SK-N-MC (cell line): ENCODE measurements at regions not wholly inside any gene's neighbourhood (a gene's known extent, or its start where the extent isn't known, plus 50 kb on each side); places are given as distances from the start of the nearest gene placed in this dataset.

Experiments
- DNase-seq: peaks from one replicate; pipeline ENCODE4 v3.0.0-alpha.2; 2011; ENCODE audit warnings: low read depth, low spot score
- H3K27ac ChIP-seq: fragments of 200-600 bp; sonication (generic); 2 replicates; pipeline ENCODE4 v1.5.1; 2016; ENCODE audit warnings: mixed run types
- H3K36me3 ChIP-seq: fragments of 200-600 bp; sonication (generic); 2 replicates; pipeline ENCODE4 v1.6.1; 2017; ENCODE audit warnings: antibody characterized with exemption, low read length, mixed read lengths; ENCODE audit not compliant: insufficient read depth
- H3K4me3 ChIP-seq: fragments of 200-600 bp; sonication (generic); 2 replicates; pipeline ENCODE4 v1.5.1; 2016
- H3K9ac ChIP-seq: fragments of 200-600 bp; sonication (generic); 2 replicates; pipeline ENCODE4 v1.8.0; 2017; ENCODE audit warnings: mixed run types, mixed read lengths; ENCODE audit not compliant: insufficient read length
- H3K9me3 ChIP-seq: fragments of 200-600 bp; sonication (generic); 2 replicates; pipeline ENCODE4 v1.6.1; 2017; ENCODE audit warnings: low read depth, mild to moderate bottlenecking, antibody characterized with exemption, low read length, moderate library complexity, mixed read lengths
- EZH2 ChIP-seq: fragments of 200-600 bp; sonication (generic); IDR thresholded peaks from one replicate; pipeline ENCODE4 v1.6.1; 2017; ENCODE audit warnings: antibody characterized with exemption
- FOXP2 ChIP-seq: optimal IDR thresholded peaks from 2 replicates; pipeline ENCODE3; 2011; ENCODE audit warnings: mild to moderate bottlenecking, moderate library complexity; ENCODE audit not compliant: insufficient read depth; ENCODE audit errors: extremely low read length, control extremely low read depth
- POLR2AphosphoS5 ChIP-seq: IDR thresholded peaks from 2 replicates; pipeline ENCODE4 v1.6.1; 2012; ENCODE audit warnings: mild to moderate bottlenecking, low read depth, low read length, borderline replicate concordance

DNA sequence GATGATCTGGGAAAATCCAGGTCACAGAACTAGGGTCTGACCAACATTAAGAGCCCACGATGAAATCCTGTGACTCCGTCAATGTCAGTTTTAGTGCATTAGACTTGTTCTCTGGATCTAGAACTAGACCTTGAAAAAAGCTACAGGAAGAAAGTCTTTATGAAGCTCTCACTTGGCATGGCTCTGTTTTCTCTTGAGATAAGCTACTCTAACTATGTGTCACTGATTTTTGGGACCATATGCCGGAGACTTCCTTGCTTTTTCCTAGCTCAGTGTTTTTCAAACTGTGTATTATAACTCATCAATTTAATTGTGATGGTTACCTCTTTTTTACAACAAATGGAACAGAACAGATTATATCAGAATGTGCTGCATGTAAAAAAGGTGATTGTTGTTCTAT is 379.7 kb upstream of the DAB1 start:
- Histone ChIP-seq H3K4me3 (no peak overlapping the region), H3K36me3 (no peaks in the 10 kb centered on the region), H3K9me3 (no peaks in the 10 kb centered on the region), H3K27ac (no peak overlapping the region), H3K9ac (no peak overlapping the region)
- DNase-seq, result no peak
- TF ChIP-seq FOXP2, result no peak
- TF ChIP-seq EZH2, result no peak
- TF ChIP-seq POLR2AphosphoS5, result no peak

DNA sequence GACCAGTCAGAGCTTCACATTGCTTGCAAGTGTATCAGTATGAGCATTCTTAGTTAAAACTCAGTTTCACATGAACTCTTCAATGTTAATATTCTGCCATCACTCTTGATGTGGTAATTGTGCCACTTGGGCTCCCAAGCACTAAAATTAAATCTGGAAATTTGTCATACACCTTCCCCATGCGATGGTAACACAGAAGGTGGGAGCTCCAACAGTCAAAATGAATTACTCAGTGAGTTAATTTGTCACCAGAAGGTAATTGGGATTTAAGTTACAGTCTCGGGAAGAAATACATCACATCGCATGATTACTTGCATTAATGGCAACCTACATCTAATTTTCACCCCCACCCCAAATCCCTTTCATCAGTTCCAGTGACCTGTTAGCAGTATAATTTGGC is 376.5 kb upstream of the DAB1 start:
- Histone ChIP-seq H3K27ac (no peak overlapping the region), H3K9ac (no peak overlapping the region), H3K9me3 (no peaks in the 10 kb centered on the region), H3K4me3 (no peak overlapping the region), H3K36me3 (no peaks in the 10 kb centered on the region)
- TF ChIP-seq EZH2, result no peak
- TF ChIP-seq POLR2AphosphoS5, result no peak
- TF ChIP-seq FOXP2, result no peak
- no peak for DNase-seq

GRCh38 chr1:57799490-57800115 is 375.7 kb upstream of the DAB1 start:
- H3K9ac ChIP-seq, result no peak overlapping the region
- H3K27ac ChIP-seq, result no peak overlapping the region
- DNase-seq, result no peak
- H3K9me3 ChIP-seq, result no peaks in the 10 kb centered on the region
- TF ChIP-seq POLR2AphosphoS5 (no peak), FOXP2 (no peak), EZH2 (no peak)
- H3K36me3 ChIP-seq, result no peaks in the 10 kb centered on the region
- no peak overlapping the region for H3K4me3 ChIP-seq

GRCh38 chr1:57798543-57798942 is 374.7 kb upstream of the DAB1 start:
- Histone ChIP-seq H3K9ac (no peak overlapping the region), H3K4me3 (no peak overlapping the region), H3K27ac (no peak overlapping the region), H3K9me3 (no peaks in the 10 kb centered on the region), H3K36me3 (no peaks in the 10 kb centered on the region)
- TF ChIP-seq POLR2AphosphoS5 (no peak), FOXP2 (no peak), EZH2 (no peak)
- DNase-seq, result no peak

- no peak for TF ChIP-seq POLR2AphosphoS5
- no peak for TF ChIP-seq EZH2
- TF ChIP-seq FOXP2, result no peak
- DNase-seq, result no peak
- H3K27ac ChIP-seq, result no peak overlapping the region
- no peaks in the 10 kb centered on the region for H3K9me3 ChIP-seq
- H3K36me3 ChIP-seq, result no peaks in the 10 kb centered on the region
- H3K9ac ChIP-seq, result no peak overlapping the region
- H3K4me3 ChIP-seq, result no peak overlapping the region
These were observed 373.2 kb upstream of the DAB1 start for GRCh38 chr1:57797084-57797483.

DNA sequence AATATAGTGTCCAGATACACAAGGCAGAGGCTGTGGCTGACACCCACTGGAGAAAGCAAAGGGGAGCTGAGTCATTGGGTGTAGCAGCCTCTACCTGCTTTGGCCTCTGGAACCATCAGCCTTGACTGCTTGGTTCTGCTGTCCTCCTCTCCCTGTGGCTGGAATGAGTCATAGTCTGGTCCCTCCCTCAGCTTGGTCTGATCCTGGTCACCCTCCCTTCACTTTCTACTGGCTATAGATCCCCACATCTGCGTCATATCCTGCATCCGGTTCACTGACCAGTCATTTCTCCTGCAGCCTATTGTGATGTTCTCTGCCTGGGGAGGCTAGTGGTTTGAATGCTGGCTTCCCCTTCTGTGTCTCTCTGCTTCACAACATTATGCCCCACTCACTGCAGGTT is 372.8 kb upstream of the DAB1 start:
- TF ChIP-seq POLR2AphosphoS5 (no peak), FOXP2 (no peak), EZH2 (no peak)
- Histone ChIP-seq H3K4me3 (no peak overlapping the region), H3K36me3 (no peaks in the 10 kb centered on the region), H3K9ac (no peak overlapping the region), H3K9me3 (no peaks in the 10 kb centered on the region), H3K27ac (no peak overlapping the region)
- no peak for DNase-seq

- DNase-seq, result no peak
- H3K36me3 ChIP-seq, result no peaks in the 10 kb centered on the region
- no peak overlapping the region for H3K9ac ChIP-seq
- no peaks in the 10 kb centered on the region for H3K9me3 ChIP-seq
- no peak overlapping the region for H3K27ac ChIP-seq
- H3K4me3 ChIP-seq, result no peak overlapping the region
- TF ChIP-seq FOXP2, result no peak
- no peak for TF ChIP-seq EZH2
- TF ChIP-seq POLR2AphosphoS5, result no peak
These were observed 372.0 kb upstream of the DAB1 start for GRCh38 chr1:57795886-57796285.

DNA sequence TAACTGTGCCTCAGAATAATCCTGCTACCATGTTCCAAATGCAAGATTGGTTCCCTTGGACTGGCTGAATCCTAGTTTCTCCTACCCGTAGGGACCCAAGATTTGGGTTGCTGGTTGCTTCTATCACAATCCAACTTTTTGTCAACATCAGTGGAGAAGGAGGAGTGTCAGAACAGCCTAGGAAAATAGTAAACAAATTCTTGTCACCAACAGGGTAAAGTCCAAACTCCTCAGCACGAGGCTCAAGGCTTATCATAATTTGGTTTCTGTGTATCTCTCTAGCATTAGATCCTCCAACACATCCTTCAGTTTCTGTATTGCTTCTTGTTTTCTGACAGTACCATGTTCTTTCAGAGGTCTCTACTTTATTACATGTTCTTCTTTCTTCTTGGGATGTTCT is 370.2 kb upstream of the DAB1 start:
- no peak overlapping the region for H3K4me3 ChIP-seq
- no peaks in the 10 kb centered on the region for H3K36me3 ChIP-seq
- H3K9ac ChIP-seq, result no peak overlapping the region
- no peaks in the 10 kb centered on the region for H3K9me3 ChIP-seq
- DNase-seq, result no peak
- TF ChIP-seq POLR2AphosphoS5 (no peak), EZH2 (no peak), FOXP2 (no peak)
- H3K27ac ChIP-seq, result no peak overlapping the region

DNA sequence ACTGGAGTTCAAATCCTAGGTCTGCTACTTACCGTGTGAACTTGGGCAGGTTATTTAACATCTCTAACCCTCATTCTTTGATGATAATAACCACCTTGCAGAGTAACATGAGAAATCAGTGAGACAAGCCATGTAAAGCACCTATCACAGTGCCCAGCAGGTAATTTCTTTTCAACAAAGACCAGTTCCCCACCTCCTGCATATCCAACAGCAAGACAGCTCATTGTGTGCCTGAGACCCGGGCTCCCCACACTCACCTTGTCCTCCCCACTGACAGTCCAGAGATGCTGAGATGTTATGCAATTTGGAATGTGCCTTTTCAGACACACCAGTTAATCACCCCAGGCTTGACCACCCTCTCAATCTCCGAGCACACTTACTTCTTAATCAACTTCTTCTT is 367.6 kb upstream of the DAB1 start:
- H3K9me3 ChIP-seq, result no peaks in the 10 kb centered on the region
- no peak overlapping the region for H3K4me3 ChIP-seq
- H3K36me3 ChIP-seq, result no peaks in the 10 kb centered on the region
- TF ChIP-seq EZH2, result no peak
- TF ChIP-seq POLR2AphosphoS5, result no peak
- no peak for TF ChIP-seq FOXP2
- H3K9ac ChIP-seq, result no peak overlapping the region
- no peak for DNase-seq
- H3K27ac ChIP-seq, result no peak overlapping the region
